Colonic mucosa (tissue), 4 donors: ENCODE measurements at regions not wholly inside any gene's neighbourhood (a gene's known extent, or its start where the extent isn't known, plus 50 kb on each side); places are given as distances from the start of the nearest gene placed in this dataset.

Experiments used
- DNase-seq: peaks from one replicate; pipeline ENCODE4 v3.0.0-alpha.2; 2020
- H3K27ac ChIP-seq: fragments of 200-600 bp; one replicate; pipeline ENCODE4 v1.8.0; 2021
- H3K27me3 ChIP-seq: fragments of 200-600 bp; one replicate; pipeline ENCODE4 v1.8.0; 2021
- H3K36me3 ChIP-seq: fragments of 200-600 bp; one replicate; pipeline ENCODE4 v1.8.0; 2021
- H3K4me1 ChIP-seq: fragments of 200-600 bp; one replicate; pipeline ENCODE4 v1.8.0; 2021; ENCODE audit warnings: mild to moderate bottlenecking
- H3K4me3 ChIP-seq: fragments of 200-600 bp; one replicate; pipeline ENCODE4 v1.8.0; 2021
- H3K9ac ChIP-seq, 2 donors: one replicate each; pipeline ENCODE4 v1.7.0; 2013; ENCODE audit warnings: control low read depth in 2 of 2, low read depth in 2 of 2, low read length in 2 of 2
- H3K9me3 ChIP-seq: fragments of 200-600 bp; one replicate; pipeline ENCODE4 v1.8.0; 2021
- intact Hi-C: fragments of 100-400 bp; cut with DNase I; formaldehyde crosslinking; loops from one replicate; pipeline ENCODE4 v1.14.1; 2022
- TF ChIP-seq, protein P1 (sequence below): fragments of 200-600 bp; IDR thresholded peaks from one replicate; pipeline ENCODE4 v1.8.0; 2022; ENCODE audit warnings: antibody characterized with exemption, mild to moderate bottlenecking
- donor health status: healthy.
- donor health status: DM: no; HTN: no; CAD: no.
- donor health status: DM: no; HTN: no; CAD: no.

DNA sequence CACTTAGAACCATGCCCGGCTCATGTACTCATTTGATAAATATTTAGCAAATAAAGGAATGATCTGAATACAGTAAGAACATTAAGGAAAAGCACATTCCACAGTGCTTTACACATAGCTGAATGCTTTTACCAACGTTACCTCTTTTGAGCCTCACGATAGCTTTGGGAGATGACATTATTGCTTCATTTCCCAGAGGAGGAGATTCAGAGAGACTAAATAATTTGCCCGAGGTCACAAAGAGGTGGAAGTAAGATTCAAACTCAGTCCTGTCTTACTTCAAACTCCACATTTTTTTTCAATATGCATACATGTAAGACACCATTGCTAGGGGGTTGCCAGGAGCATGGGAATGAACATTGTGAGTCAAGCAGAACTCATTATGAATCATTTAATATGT, 538.5 kb downstream of the BCOR start:
- TF ChIP-seq, protein P1, sequence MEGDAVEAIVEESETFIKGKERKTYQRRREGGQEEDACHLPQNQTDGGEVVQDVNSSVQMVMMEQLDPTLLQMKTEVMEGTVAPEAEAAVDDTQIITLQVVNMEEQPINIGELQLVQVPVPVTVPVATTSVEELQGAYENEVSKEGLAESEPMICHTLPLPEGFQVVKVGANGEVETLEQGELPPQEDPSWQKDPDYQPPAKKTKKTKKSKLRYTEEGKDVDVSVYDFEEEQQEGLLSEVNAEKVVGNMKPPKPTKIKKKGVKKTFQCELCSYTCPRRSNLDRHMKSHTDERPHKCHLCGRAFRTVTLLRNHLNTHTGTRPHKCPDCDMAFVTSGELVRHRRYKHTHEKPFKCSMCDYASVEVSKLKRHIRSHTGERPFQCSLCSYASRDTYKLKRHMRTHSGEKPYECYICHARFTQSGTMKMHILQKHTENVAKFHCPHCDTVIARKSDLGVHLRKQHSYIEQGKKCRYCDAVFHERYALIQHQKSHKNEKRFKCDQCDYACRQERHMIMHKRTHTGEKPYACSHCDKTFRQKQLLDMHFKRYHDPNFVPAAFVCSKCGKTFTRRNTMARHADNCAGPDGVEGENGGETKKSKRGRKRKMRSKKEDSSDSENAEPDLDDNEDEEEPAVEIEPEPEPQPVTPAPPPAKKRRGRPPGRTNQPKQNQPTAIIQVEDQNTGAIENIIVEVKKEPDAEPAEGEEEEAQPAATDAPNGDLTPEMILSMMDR = no peak
- no peaks in the 10 kb centered on the region for H3K4me1 ChIP-seq
- intact Hi-C loops = no loop called here
- DNase-seq = no peak
- no peaks in the 10 kb centered on the region for H3K27me3 ChIP-seq
- no peaks in the 10 kb centered on the region for H3K9me3 ChIP-seq
- no peak overlapping the region for H3K9ac ChIP-seq
- H3K27ac ChIP-seq = no peak overlapping the region
- no peak overlapping the region for H3K4me3 ChIP-seq
- H3K36me3 ChIP-seq = no peaks in the 10 kb centered on the region

DNA sequence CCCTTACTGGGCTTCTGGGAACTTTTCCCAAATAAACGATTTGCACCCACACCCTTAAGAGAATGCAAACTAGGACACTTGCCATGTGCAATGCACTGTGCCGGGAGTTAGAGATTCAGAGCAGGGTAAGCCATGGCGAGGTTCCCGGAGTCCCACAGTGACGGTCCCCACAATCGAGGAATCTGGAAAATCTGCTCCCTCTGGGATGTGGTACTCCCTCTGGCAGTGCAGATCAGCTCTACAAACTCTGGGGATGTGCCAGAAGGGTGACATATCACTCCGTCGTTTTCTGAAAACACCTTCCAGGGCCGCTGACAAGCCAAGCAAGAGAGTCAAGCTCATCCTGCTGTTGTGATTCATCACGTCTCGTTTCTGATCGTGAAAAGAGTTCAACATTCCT, 537.5 kb downstream of the BCOR start:
- H3K4me1 ChIP-seq = no peaks in the 10 kb centered on the region
- H3K36me3 ChIP-seq = no peaks in the 10 kb centered on the region
- no peaks in the 10 kb centered on the region for H3K9me3 ChIP-seq
- H3K27me3 ChIP-seq = no peaks in the 10 kb centered on the region
- H3K27ac ChIP-seq = no peak overlapping the region
- intact Hi-C loops = no loop called here
- no peak for DNase-seq
- TF ChIP-seq, protein P1 = no peak
- H3K4me3 ChIP-seq = no peak overlapping the region
- no peak overlapping the region for H3K9ac ChIP-seq

DNA sequence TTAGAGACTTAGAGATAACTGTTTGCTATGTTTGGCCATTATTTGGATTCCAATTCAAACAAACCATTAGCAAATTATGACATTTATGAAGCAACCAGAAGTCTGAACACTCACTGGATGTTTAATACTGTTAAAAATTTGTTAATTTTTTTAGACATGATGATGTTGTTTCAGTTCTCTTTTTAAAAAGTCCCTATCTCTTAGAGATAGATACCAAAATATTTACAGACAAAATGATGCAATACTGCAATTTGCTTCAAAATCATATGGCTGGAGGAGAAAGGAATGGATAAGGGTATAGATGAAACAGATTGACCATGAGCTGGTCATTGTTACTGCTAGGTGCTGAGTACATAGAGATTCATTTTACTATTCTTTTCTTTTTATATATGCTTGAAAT, 534.6 kb downstream of the BCOR start:
- intact Hi-C loops = no loop called here

DNA sequence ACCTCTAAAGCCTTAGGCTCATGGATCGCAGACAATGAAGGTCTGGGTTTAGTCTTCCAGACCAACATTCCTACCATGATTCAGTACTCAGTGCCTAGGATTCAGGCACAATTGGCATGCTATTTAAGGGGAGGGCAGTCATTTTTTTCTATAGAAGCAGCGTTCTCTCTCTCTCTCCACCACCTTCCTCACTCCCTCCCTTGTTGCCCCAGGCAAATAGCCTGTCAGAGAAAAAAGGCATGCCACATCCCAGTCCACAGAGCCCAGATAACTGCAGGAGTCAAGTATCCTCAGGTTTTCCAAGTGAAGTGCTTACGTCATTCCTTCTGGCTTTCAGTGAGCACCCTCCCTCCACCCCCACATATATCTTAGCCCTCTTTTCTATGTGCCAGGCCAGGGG, 533.0 kb downstream of the BCOR start:
- H3K4me3 ChIP-seq = no peak overlapping the region
- H3K36me3 ChIP-seq = no peaks in the 10 kb centered on the region
- H3K9ac ChIP-seq = no peak overlapping the region
- intact Hi-C loops = no loop called here
- H3K27me3 ChIP-seq = no peaks in the 10 kb centered on the region
- no peaks in the 10 kb centered on the region for H3K4me1 ChIP-seq
- TF ChIP-seq, protein P1 = no peak
- no peaks in the 10 kb centered on the region for H3K9me3 ChIP-seq
- DNase-seq = no peak
- H3K27ac ChIP-seq = no peak overlapping the region

More for the DNA sequence above, 534.6 kb downstream of the BCOR start:
- no peaks in the 10 kb centered on the region for H3K36me3 ChIP-seq
- H3K9ac ChIP-seq = no peak overlapping the region
- no peaks in the 10 kb centered on the region for H3K4me1 ChIP-seq
- H3K4me3 ChIP-seq = no peak overlapping the region
- no peaks in the 10 kb centered on the region for H3K9me3 ChIP-seq
- no peaks in the 10 kb centered on the region for H3K27me3 ChIP-seq
- no peak for DNase-seq
- TF ChIP-seq, protein P1 = no peak
- no peak overlapping the region for H3K27ac ChIP-seq

DNA sequence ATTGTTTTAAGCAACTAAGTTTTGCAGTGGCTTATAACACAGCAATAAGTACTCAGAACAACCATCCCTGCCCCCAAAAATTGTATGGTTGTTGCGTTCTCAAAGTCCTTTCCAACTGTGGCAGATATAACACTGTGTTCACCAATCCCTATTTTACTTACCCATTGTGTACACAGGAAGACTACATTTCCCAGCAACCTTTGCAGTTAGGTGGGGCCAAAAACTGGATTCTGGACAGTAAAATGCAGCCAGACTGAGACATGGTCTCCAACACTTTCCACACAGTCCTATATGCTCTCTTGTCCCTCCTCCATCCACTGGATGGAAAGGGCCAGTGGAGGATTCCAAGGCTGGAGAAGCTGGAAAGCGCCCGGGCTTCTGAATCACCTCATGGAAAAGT, 523.6 kb downstream of the BCOR start:
- no peak overlapping the region for H3K4me3 ChIP-seq
- no peaks in the 10 kb centered on the region for H3K36me3 ChIP-seq
- no peaks in the 10 kb centered on the region for H3K4me1 ChIP-seq
- TF ChIP-seq, protein P1 = no peak
- no peaks in the 10 kb centered on the region for H3K9me3 ChIP-seq
- no peak overlapping the region for H3K9ac ChIP-seq
- DNase-seq = no peak
- H3K27ac ChIP-seq = no peak overlapping the region
- H3K27me3 ChIP-seq = no peaks in the 10 kb centered on the region
- intact Hi-C loops = no loop called here
